Activated naive CD4-positive, alpha-beta T cell treated with anti-CD3 and anti-CD28 coated beads, Interleukin-2, amount 50 U/mL, for 72 hours (primary cell): ENCODE measurements at regions not wholly inside any gene's neighbourhood (a gene's known extent, or its start where the extent isn't known, plus 50 kb on each side); places are given as distances from the start of the nearest gene placed in this dataset.
A peak's percentile ranks its signal among the peaks of the same experiment; 100 is the strongest.
"Not testable (repeated sequence)": the region's sequence is repeated elsewhere in the genome, so short reads cannot be mapped to it uniquely, and the experiment has no call there.

Experiments
- ATAC-seq, 2 donors: fragments of 150-1000 bp; cut with Tn5 transposase; 2 replicates each; pipeline ENCODE4 v1.10.0; 2021; ENCODE audit warnings: mild to moderate bottlenecking in 2 of 2, moderate library complexity in 2 of 2
- DNase-seq, 2 donors: peaks; one replicate each; pipeline ENCODE4 v3.0.0; 2021 to 2022; ENCODE audit warnings: low spot score in 2 of 2
- H3K27ac Mint-ChIP-seq, 2 donors: one replicate each; pipeline ENCODE4 v1.8.0; 2022; ENCODE audit warnings: mild to moderate bottlenecking in 2 of 2, mixed read lengths in 2 of 2
- H3K36me3 Mint-ChIP-seq, 2 donors: one replicate each; pipeline ENCODE4 v1.8.0; 2022; ENCODE audit warnings: mixed read lengths in 2 of 2
- H3K9me3 Mint-ChIP-seq, 2 donors: one replicate each; pipeline ENCODE4 v1.8.0; 2022; ENCODE audit warnings: mixed read lengths in 2 of 2

DNA sequence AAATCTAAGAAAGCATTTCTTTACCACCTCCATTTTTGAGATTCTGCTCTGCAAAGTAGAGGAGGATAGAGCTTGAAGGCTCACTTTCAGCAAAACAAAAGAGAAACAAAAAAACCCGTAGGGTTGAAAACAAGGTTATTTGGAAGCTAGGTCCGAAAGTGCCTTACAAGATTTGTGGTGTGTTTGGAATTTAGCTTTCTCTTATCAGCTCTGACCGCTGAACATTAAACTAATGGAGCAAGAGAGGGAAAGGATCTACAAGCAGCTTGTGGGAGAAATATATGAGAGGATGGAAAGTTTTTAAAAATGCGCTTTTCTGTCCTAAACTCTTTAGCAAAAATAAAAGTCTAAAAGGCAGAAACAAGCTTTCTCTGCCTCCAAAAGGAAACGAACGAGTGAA, 545.5 kb downstream of the NTRK3 start:
- ATAC-seq (no peak), DNase-seq (no peak)
- Mint-ChIP-seq H3K27ac (peak overlapping the region in 1 of 2 donors; percentile 45), H3K36me3 (no peaks in the 10 kb centered on the region), H3K9me3 (no peaks in the 10 kb centered on the region)

- no peaks in the 10 kb centered on the region for H3K36me3 Mint-ChIP-seq
- no peaks in the 10 kb centered on the region for H3K9me3 Mint-ChIP-seq
- ATAC-seq (no peak), DNase-seq (no peak)
- no peak overlapping the region for H3K27ac Mint-ChIP-seq
These were observed 546.1 kb downstream of the NTRK3 start for GRCh38 chr15:87710406-87710805.

- Mint-ChIP-seq H3K27ac (no peak overlapping the region), H3K9me3 (no peaks in the 10 kb centered on the region), H3K36me3 (no peaks in the 10 kb centered on the region)
- ATAC-seq, result no peak
- no peak for DNase-seq
These were observed 548.9 kb downstream of the NTRK3 start for GRCh38 chr15:87707566-87708130.

- H3K27ac Mint-ChIP-seq, result peak overlapping the region in 1 of 2 donors; percentile 25
- no peaks in the 10 kb centered on the region for H3K36me3 Mint-ChIP-seq
- DNase-seq, result no peak
- no peaks in the 10 kb centered on the region for H3K9me3 Mint-ChIP-seq
- ATAC-seq, result no peak
These were observed 549.5 kb downstream of the NTRK3 start for GRCh38 chr15:87707071-87707470.

DNA sequence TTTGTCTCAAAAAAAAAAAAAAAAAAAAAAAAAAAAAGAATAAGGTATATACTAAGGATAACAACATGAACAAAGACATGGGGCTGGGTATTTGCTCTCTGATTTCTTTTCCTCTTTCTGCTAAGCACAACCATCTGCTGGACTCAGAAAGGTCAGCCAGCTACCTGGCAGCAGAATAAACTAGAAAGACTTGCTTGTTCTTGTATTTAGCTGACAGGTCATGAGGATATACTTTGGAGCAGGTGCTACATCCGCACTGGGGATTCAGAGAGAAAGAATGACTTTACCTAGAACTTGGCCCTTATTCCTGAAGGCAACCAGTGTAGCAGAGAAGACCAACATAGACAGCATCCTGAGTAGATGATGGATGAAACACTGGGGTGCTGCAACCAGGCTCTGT, 550.5 kb downstream of the NTRK3 start:
- no peaks in the 10 kb centered on the region for H3K36me3 Mint-ChIP-seq
- H3K9me3 Mint-ChIP-seq, result peaks cover 0 to 6% of the 10 kb centered on the region in 2 donors
- no peak overlapping the region for H3K27ac Mint-ChIP-seq
- ATAC-seq (no peak), DNase-seq (no peak)

- H3K36me3 Mint-ChIP-seq, result no peaks in the 10 kb centered on the region
- no peak overlapping the region for H3K27ac Mint-ChIP-seq
- H3K9me3 Mint-ChIP-seq, result peaks cover 4 to 10% of the 10 kb centered on the region in 2 donors
- DNase-seq (no peak), ATAC-seq (no peak)
These were observed 552.3 kb downstream of the NTRK3 start for GRCh38 chr15:87704276-87704675.

DNA sequence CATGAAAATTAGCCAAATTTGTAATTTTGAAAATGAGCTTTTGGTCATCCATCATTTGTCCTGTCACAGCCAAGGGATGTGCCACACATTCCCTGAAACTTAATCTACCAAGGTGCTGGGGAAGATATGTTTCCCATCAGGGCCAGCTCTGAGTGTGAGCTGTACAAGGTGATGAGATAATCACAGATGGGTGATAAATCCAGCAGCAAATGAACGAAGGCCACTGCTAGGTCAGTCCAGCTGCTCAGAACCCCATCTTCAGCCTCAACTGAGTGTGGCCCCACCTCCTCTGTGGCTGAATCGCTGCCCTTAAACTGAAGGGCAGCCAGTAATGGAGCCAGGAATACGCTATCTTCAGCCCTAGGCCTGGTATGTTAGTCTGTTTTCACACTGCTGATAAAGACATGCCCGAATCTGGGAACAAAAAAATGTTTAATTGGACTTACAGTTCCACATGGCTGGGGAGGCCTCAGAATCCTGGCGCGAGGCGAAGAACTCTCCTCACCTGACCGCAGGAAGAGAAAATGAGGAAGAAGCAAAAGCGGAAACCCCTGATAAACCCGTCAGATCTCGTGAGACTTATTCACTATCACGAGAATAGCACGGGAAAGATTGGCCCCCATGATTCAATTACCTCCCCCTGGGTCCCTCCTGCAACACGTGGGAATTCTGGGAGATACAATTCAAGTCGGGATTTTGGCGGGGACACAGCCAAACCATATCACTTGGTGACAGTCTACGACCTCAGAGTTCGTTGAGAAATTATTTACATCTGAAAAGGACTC, 553.0 kb downstream of the NTRK3 start:
- Mint-ChIP-seq H3K36me3 (no peaks in the 10 kb centered on the region), H3K9me3 (peaks cover 4 to 10% of the 10 kb centered on the region in 2 donors)

GRCh38 chr15:87702270-87702669, 554.3 kb downstream of the NTRK3 start:
- H3K36me3 Mint-ChIP-seq, result peaks cover 0 to 6% of the 10 kb centered on the region in 2 donors
- no peak overlapping the region for H3K27ac Mint-ChIP-seq
- no peak for DNase-seq
- peaks cover 10 to 11% of the 10 kb centered on the region in 2 donors for H3K9me3 Mint-ChIP-seq
- ATAC-seq, result no peak

More for the DNA sequence above, 553.0 kb downstream of the NTRK3 start:
- H3K27ac Mint-ChIP-seq, result no peak overlapping the region
- ATAC-seq (no peak), DNase-seq (no peak)

DNA sequence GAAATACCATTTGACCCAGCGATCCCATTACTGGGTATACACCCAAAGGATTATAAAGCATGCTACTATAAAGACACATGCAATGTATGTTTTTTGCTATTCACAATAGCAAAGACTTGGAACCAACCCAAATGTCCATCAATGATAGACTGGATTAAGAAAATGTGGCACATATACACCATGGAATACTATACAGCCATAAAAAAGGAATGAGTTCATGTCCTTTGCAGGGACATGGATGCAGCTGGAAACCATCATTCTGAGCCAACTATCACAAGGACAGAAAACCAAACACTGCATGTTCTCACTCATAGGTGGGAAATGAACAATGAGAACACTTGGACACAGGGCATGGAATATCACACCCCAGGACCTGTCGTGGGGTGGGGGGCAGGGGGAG, 558.1 kb downstream of the NTRK3 start:
- not testable (repeated sequence) for ATAC-seq, H3K27ac Mint-ChIP-seq

GRCh38 chr15:87689716-87690115, 566.8 kb downstream of the NTRK3 start:
- peaks cover 3 to 12% of the 10 kb centered on the region in 2 donors for H3K9me3 Mint-ChIP-seq
- H3K27ac Mint-ChIP-seq, result no peak overlapping the region
- H3K36me3 Mint-ChIP-seq, result peaks cover 0 to 7% of the 10 kb centered on the region in 2 donors
- ATAC-seq (no peak), DNase-seq (no peak)

More for the DNA sequence above, 558.1 kb downstream of the NTRK3 start:
- Mint-ChIP-seq H3K36me3 (peaks cover 0 to 16% of the 10 kb centered on the region in 2 donors), H3K9me3 (peaks cover 10 to 11% of the 10 kb centered on the region in 2 donors)
- not testable (repeated sequence) for DNase-seq

- ATAC-seq, result no peak
- peaks cover 12 to 19% of the 10 kb centered on the region in 2 donors for H3K9me3 Mint-ChIP-seq
- DNase-seq, result no peak
- H3K36me3 Mint-ChIP-seq, result peaks cover 4 to 6% of the 10 kb centered on the region in 2 donors
- H3K27ac Mint-ChIP-seq, result no peak overlapping the region
These were observed 569.0 kb downstream of the NTRK3 start for GRCh38 chr15:87687523-87687870.

DNA sequence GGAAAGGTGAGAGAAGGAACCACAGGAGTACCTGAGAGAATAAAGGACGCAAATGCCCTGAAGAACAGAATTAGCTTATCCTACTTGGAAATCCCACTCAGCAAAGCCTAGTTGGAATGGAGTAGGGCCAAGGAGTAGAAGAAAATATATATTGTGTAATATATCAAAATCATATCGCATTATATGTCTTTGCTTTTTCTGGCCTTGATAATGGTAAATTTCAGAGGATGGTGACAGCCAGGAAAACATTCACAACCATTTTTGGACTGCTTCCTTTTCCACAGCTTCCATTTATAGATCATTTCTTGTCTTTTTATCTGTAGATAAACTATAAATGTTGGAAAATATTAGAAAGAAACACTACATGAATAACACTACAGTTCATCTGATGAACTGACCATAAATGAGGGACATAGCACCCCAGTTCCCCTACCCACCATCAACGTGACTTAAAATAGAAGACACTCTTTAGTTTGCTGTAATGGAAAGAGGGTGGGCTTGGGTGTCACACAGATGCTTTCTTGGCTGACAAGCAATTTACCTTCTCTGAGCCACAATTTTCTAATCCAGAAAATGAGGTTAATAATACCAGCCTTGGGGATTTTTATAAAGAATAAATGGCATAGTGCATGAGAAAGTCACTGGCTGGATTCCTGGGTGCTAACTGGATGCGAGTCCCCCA, 569.6 kb downstream of the NTRK3 start:
- peaks cover 6 to 7% of the 10 kb centered on the region in 2 donors for H3K36me3 Mint-ChIP-seq
- DNase-seq (no peak), ATAC-seq (no peak)
- peaks cover 10 to 22% of the 10 kb centered on the region in 2 donors for H3K9me3 Mint-ChIP-seq
- no peak overlapping the region for H3K27ac Mint-ChIP-seq

DNA sequence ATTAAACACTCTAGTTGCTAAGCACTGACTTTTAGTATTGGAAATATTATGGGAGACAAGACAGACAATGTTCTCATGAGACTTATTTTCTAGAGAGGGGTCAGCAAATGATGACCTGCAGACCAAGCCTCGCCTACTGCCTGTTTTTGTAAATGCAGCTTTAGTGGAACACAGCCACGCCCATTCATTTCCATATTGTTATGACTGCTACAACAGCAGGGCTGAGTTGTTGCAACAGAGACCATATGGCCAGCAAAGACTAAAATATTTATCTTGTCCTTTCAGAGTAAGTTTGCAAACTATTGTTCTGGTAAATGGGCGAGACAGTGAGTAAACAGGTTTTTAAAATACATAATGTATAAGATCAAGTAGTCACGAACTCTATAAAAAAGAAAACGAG, 570.2 kb downstream of the NTRK3 start:
- Mint-ChIP-seq H3K9me3 (peaks cover 10 to 22% of the 10 kb centered on the region in 2 donors), H3K36me3 (peaks cover 6 to 7% of the 10 kb centered on the region in 2 donors), H3K27ac (no peak overlapping the region)
- ATAC-seq (no peak), DNase-seq (no peak)

- peaks cover 10 to 18% of the 10 kb centered on the region in 2 donors for H3K36me3 Mint-ChIP-seq
- H3K9me3 Mint-ChIP-seq, result peaks cover 18 to 33% of the 10 kb centered on the region in 2 donors
- H3K27ac Mint-ChIP-seq, result no peak overlapping the region
- no peak for ATAC-seq
- no peak for DNase-seq
These were observed 574.0 kb downstream of the NTRK3 start for GRCh38 chr15:87682527-87682926.

DNA sequence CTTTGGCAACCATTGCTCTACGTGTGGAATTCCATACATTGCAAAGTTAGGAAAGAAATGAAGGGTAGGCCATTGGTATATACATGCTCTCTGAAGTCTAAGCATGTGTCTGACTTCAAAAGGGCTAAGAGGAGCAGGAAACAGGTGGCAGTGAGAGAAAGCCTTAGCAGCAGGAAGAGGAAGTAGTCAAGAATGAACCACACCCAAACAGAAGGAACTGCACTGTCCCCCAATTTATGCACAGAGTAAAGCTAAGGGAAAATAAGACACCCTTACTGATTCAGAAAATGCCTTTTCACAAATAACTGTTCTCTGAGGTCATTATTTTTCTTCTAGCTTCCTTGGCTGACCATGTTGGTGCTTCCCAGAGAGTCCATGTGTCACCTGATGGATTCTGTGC, 575.4 kb downstream of the NTRK3 start:
- H3K36me3 Mint-ChIP-seq, result peaks cover 22 to 28% of the 10 kb centered on the region in 2 donors
- H3K27ac Mint-ChIP-seq, result no peak overlapping the region
- peaks cover 30 to 39% of the 10 kb centered on the region in 2 donors for H3K9me3 Mint-ChIP-seq
- ATAC-seq (no peak), DNase-seq (no peak)

DNA sequence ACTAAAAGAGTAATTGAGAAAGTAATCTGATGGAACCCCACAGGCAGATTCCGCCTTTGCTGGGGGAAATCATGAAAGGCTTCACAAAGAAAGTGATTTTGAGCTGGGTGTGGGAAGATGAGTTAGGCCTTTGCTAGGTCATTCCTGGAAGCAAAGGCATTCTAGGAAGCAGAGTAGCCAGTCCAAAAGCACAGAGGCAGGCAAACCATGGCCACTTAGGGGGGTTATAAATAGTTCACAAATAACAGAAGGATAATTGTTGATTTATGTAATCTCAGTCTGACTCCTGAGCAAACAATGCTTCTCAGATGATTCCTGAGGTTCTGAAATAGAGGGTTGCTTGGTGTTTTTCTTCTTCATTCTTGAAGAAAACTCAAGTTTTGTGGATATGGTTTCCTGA, 576.3 kb downstream of the NTRK3 start:
- no peak for ATAC-seq
- Mint-ChIP-seq H3K9me3 (peaks cover 34 to 43% of the 10 kb centered on the region in 2 donors), H3K27ac (peak overlapping the region in 1 of 2 donors; percentile 47), H3K36me3 (peaks cover 22 to 36% of the 10 kb centered on the region in 2 donors)
- no peak for DNase-seq

GRCh38 chr15:87675271-87675670, 581.3 kb downstream of the NTRK3 start:
- Mint-ChIP-seq H3K27ac (no peak overlapping the region), H3K36me3 (peaks cover 28 to 34% of the 10 kb centered on the region in 2 donors), H3K9me3 (peaks cover 30 to 36% of the 10 kb centered on the region in 2 donors)
- ATAC-seq (no peak), DNase-seq (no peak)
